ENCODE measurements at regions not wholly inside any gene's neighbourhood (a gene's known extent, or its start where the extent isn't known, plus 50 kb on each side); places are given as distances from the start of the nearest gene placed in this dataset.

GRCh38 chr5:97544678-97545077 lies 361.6 kb upstream of the RIOK2 start:
- no peak for TF ChIP-seq CTCF (IDR thresholded peaks at IDR 0.05; ENCODE audit: control extremely low read depth, extremely low read depth, low read depth, missing control alignments)
- POLR2A ChIA-PET, result no interaction called here
- DNase-seq (ENCODE audit: extremely low spot score), result no peak
- CTCF ChIA-PET, result interaction anchor here (1.8 kb wide), 1 partner anchor 10 kb away, joined by 6 read pairs; no protein-coding TSS in a partner anchor

- CTCF ChIA-PET, result interaction anchor here (1.8 kb wide), 1 partner anchor 11 kb away, joined by 6 read pairs; no protein-coding TSS in a partner anchor
- POLR2A ChIA-PET, result no interaction called here
- no peak for TF ChIP-seq CTCF (IDR thresholded peaks at IDR 0.05; ENCODE audit: control extremely low read depth, extremely low read depth, low read depth, missing control alignments)
- DNase-seq (ENCODE audit: extremely low spot score), result no peak
These were observed 362.4 kb upstream of the RIOK2 start for GRCh38 chr5:97545446-97545845.

DNA sequence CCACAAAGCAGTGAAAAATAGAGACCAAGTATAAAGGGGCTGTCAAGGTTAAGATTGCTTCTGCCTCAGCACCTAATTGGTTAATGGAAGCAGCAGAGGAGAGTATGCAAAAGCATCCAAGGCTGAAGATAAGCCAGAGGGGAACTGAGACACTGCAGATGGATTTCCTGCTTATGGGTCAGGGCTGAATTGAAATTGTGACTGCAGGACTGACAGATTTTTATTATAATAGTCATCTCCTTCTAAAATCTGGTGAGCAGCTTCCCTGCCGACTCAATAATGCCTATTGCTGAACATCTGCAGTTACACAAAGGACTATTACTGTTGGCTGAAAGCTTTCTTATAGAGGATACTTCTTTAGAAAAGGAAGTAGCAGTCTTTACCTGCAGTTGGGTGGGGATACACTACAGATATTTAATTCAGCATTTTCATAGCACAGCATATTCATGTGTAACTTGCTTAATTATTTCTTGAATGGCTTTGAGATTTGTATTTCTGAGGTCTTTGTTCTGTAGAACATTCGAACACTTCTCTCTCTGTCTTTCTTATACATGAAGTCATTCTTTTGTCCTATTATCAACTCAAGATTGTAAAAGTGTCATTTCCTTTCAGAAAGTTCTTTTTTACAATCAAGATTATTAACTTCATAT lies 363.0 kb upstream of the RIOK2 start:
- ChIA-PET CTCF (interaction anchor here (1.8 kb wide), 1 partner anchor 12 kb away, joined by 6 read pairs; no protein-coding TSS in a partner anchor), POLR2A (no interaction called here)

GRCh38 chr5:97547430-97547829 lies 364.4 kb upstream of the RIOK2 start:
- ChIA-PET POLR2A (no interaction called here), CTCF (no interaction called here)
- no peak for TF ChIP-seq CTCF (IDR thresholded peaks at IDR 0.05; ENCODE audit: control extremely low read depth, extremely low read depth, low read depth, missing control alignments)
- no peak for DNase-seq (ENCODE audit: extremely low spot score)

More for the DNA sequence above, 363.0 kb upstream of the RIOK2 start:
- no peak for DNase-seq (ENCODE audit: extremely low spot score)
- no peak for TF ChIP-seq CTCF (IDR thresholded peaks at IDR 0.05; ENCODE audit: control extremely low read depth, extremely low read depth, low read depth, missing control alignments)

DNA sequence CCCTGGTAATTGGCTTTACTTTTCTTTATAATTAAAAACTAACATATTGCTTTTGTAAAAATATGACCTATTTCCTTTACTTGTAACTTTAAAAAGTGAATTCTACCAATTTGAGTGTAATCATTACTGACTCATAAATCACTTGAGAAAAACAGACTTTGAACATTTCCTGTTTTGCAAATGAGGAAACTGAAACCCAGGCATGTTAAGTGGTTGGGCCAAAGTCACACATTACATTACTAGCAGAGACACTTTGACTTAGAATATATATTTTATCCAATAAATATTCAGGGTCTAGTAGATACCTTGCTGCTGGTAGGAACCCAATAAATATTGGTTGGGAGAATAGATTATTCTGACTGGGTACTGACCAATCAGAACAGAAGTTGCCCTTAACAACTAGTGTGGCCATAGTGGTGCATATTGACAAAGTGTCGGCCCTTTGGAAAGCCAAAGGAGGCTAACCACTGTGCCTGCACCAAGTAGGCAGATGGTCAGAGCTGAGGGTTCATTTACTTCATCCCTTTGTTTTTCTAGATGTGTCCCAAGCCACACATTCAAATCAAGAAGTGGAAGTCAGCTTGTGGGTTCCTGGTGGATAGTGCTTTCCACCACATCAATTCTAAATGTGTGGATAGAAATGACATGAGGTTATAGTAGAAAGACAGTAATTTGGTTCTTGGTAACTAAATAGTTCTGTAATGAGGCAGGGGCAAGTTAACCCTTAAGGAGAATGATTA lies 365.1 kb upstream of the RIOK2 start:
- ChIA-PET CTCF (no interaction called here), POLR2A (no interaction called here)
- DNase-seq (ENCODE audit: extremely low spot score), result no peak
- no peak for TF ChIP-seq CTCF (IDR thresholded peaks at IDR 0.05; ENCODE audit: control extremely low read depth, extremely low read depth, low read depth, missing control alignments)

DNA sequence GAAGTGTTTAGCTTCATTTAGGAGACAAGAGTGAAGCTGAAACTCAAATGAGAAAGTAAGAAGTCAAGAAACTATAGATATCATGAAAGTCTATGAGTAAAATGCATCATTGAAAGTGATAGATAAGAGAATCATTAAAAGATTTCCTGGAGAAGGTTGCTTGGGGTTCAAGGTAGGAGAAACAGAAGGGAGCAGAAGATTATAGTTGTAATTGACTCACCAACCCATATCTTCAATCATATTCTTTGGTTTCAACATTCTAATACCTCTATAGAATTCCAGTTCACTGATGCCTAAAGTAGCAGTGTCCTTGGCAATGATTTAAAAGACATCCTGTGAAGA lies 365.7 kb upstream of the RIOK2 start:
- POLR2A ChIA-PET, result no interaction called here
- no peak for DNase-seq (ENCODE audit: extremely low spot score)
- TF ChIP-seq CTCF (IDR thresholded peaks at IDR 0.05; ENCODE audit: control extremely low read depth, extremely low read depth, low read depth, missing control alignments), result no peak
- CTCF ChIA-PET, result no interaction called here

Measured in GM10248 (cell line).